Adrenal gland (tissue), 5 donors: ENCODE measurements at regions not wholly inside any gene's neighbourhood (a gene's known extent, or its start where the extent isn't known, plus 50 kb on each side); places are given as distances from the start of the nearest gene placed in this dataset.

Experiments
- CTCF ChIP-seq, 6 experiments: fragments of 450-650 bp in 4 of 6; fragments of 200-600 bp in 2 of 6; sonication (generic) in 1 of 6; IDR thresholded peaks; 1 replicate in 5 of 6; 2 replicates in 1 of 6; pipeline versions ENCODE4 v1.5.1 to v1.8.0; 2016 to 2021; ENCODE audit warnings: antibody characterized with exemption in 6 of 6, mild to moderate bottlenecking in 2 of 6, moderate library complexity in 1 of 6
- POLR2A ChIP-seq, 2 donors: fragments of 450-650 bp; IDR thresholded peaks; one replicate each; pipeline ENCODE4 v1.6.1; 2017; ENCODE audit warnings: antibody characterized with exemption in 2 of 2, mild to moderate bottlenecking in 2 of 2, moderate library complexity in 1 of 2
- donor health status: DM: no; HTN: no; CAD: no.

DNA sequence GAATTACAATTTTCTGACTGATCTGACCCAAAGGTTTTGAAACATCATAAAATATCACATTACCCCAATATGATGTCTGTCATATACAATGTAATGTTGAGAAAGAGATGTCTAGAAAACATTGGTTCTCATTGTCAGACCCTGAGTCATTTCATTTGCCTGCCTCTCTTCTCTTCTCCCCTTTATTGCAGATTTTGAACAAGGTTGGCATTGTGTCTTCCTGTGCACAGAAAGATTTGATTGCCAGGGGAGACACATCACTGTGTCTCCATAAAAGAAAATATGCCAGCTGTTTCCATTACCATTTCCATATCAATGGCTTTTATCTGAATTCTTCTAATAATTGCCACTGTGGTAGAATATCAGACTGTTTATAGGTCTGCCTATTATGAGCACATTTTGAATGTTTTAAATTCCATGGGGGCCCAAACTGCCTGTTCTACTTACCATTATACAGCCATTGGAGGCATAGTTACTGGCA lies 65.6 kb downstream of the IFI44 start:
- TF ChIP-seq CTCF (IDR thresholded peaks at IDR 0.05) (no peak), POLR2A (IDR thresholded peaks at IDR 0.05) (no peak)
